Skeletal muscle cell (primary cell): ENCODE measurements at regions not wholly inside any gene's neighbourhood (a gene's known extent, or its start where the extent isn't known, plus 50 kb on each side); places are given as distances from the start of the nearest gene placed in this dataset.
A peak's percentile ranks its signal among the peaks of the same experiment; 100 is the strongest.
"Not testable (repeated sequence)": the region's sequence is repeated elsewhere in the genome, so short reads cannot be mapped to it uniquely, and the experiment has no call there.

Source experiments
- DNase-seq: peaks from one replicate; pipeline ENCODE4 v3.0.0-alpha.2; 2010; ENCODE audit warnings: low read depth
- H3K4me3 ChIP-seq: 2 replicates; pipeline ENCODE4 v1.5.1; 2011; ENCODE audit warnings: low read depth, mild to moderate bottlenecking, control low read depth, low read length, moderate library complexity

DNA sequence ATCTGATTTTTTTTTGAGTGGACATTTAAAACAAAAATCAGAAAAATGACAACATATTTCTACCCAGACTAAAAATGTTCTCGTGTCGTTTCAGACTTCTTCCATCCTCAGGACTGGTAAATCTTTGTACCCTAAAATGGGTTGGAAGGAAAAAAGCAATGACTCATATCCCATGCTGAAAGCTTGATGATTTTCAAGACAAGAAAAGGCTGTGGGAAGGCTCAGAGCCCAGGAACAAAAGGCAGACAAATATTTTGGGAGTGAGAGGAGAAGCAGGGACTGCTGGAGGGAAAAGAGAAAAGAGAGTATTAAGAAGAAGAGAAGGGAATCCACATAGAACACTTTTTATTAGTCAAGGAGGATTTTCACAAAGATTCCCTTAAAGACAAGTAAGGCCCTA lies 77.1 kb upstream of the CTAGE1 start:
- DNase-seq: peak; percentile 58
- H3K4me3 ChIP-seq: no peak overlapping the region

GRCh38 chr18:22499421-22499820 lies 81.7 kb upstream of the CTAGE1 start:
- H3K4me3 ChIP-seq: no peak overlapping the region
- DNase-seq: no peak

GRCh38 chr18:22503803-22504202 lies 86.1 kb upstream of the CTAGE1 start:
- DNase-seq: peak; percentile 64
- H3K4me3 ChIP-seq: no peak overlapping the region

DNA sequence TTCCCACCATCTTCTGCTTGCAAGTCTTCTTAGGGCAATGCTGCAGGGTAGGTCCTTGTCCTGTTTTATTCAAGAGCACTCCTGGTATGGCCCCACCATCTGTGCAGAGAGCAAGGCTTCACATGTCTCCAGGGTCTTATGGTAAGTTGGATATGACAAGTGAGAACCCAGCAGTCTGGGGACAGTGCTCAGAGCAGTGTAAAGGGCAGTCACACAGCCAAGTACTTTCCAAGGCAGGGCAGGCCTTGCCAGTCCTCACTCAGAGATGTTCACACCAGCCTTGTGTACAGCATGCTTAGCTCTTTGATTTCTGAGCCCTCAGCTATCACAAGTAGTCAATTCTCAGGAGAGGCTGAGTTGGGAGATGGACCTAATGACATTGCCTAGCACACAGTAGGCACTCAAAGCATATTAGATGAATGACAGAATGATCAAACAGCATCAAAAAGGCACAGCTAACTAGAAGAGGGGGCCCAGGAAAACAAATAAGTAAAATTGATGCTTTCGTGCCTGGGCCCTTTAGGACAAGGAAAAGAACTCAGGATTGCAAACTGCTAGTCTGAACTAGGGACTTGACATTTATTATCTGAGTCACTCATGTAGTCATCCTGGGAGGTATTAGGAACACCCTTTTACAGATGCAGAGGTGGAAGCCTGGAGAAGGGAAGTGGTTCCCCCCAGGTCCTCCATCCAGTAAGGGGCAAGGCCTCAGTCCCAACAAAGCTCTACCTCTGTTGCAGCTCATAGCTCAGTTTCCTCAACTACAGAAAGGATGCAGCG lies 86.7 kb upstream of the CTAGE1 start:
- DNase-seq: peak; percentile 28
- H3K4me3 ChIP-seq: no peak overlapping the region

DNA sequence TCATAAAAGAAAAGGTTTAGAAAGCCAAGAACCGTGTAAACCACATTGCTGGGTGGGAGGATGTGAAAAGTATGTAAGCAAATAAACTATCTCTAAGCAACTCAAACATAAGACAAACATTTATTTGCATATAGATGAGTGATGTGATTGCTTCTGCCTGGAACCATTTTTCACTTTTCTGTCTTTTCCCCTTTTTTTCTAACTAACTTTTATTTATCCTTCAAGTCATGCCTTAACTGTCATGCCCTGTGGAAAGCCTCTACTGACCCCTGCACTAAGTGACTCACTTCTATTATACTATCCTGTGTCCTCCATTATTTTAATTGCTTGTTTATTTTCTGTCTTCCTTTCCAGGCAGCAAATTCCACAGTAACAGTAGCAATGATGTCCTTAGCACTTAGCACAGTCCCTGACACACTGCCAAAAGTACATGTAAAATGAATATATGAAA lies 87.5 kb upstream of the CTAGE1 start:
- DNase-seq: no peak
- H3K4me3 ChIP-seq: no peak overlapping the region

GRCh38 chr18:22507055-22507454 lies 89.3 kb upstream of the CTAGE1 start:
- DNase-seq: no peak
- no peak overlapping the region for H3K4me3 ChIP-seq

DNA sequence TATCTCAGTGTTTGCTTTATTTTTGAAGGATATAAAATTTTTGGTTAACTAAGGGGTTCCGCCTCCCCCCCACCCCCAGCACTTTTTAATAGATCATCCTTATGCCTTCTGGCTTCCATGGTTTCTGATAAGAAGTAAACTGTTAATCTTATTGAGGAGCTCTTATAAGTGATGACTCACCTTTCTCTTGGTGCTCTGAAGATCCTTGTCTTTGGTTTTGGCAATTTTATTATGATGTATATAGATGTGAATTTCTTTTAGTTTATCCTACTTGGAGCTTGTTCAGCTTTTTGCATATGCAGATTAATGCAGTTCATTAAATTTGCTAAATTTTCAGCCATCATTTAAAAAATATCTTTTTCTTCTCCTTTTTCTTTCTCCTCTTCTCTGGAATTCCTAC lies 91.7 kb upstream of the CTAGE1 start:
- no peak overlapping the region for H3K4me3 ChIP-seq
- DNase-seq: no peak

DNA sequence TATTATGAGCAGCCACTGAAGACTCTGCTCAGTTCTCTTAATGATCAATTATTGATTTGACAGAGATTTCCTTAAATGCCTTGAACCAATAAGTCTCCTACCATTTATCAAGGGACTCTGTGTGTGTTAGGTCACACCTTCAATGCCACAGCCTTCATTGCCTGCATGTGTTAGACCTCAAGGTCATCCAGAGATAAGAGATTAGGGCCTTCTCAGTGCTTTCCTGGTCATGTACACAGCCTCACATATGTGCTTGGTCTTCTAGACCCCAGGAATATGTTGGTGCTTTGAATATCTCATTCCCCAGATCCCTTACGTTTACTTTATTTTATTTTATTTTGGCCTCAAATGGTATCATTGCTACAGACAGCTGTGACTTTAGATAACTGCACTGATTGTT lies 93.0 kb upstream of the CTAGE1 start:
- H3K4me3 ChIP-seq: no peak overlapping the region

DNA sequence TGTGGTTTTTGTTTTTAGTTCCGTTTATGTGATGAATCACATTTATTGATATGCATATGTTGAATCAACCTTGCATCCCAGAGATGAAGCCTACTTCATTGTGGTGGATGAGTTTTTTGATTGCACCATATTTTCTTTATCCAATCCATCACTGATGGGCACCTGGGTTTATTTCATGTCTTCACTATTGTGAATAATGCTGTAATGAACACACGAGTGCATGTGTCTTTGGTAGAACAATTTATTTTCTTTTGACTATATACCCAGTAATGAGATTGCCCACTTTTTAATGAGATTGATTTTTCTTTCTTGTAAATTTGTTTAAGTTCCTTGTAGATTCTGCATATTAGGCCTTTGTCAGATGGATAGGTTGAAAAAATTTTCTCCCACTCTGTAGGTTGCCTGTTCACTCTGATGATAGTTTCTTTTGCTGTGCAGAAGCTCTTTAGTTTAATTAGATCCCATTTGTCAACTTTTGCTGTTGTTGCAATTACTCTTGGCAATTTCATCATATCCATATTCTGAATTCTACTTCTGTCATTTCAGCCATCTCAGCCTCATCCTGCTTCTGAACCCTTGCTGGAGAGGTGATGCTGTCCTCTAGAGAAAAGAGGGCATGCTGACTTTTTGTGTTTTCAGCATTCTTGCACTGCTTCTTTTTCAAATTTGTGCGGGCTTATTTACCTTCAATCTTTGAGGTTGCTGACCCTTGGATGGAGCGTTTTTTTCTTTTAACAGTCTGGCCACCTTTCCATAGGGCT lies 96.2 kb upstream of the CTAGE1 start:
- no peak overlapping the region for H3K4me3 ChIP-seq
- no peak for DNase-seq

More for the DNA sequence above, 93.0 kb upstream of the CTAGE1 start:
- DNase-seq: no peak

DNA sequence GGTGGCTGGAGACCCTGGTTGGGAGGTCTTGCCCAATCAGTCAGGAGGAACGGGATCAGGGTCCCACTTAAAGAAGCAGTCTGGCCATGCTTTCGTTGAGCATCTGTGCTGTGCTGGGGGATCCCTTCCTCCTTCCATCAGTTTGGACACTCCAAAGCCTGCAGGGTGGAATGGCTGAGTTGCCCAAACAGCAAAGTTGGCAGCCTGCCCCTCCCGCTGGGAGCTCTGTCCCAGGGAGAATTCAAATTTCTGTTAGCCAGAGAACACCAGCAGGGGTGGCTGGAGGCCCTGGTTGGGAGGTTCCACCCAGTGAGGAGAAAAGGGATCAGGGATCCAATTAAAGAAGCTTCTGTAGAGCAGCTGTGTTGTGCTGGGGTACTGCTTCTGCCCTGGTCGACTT lies 96.9 kb upstream of the CTAGE1 start:
- H3K4me3 ChIP-seq: no peak overlapping the region
- no peak for DNase-seq

- H3K4me3 ChIP-seq: no peak overlapping the region
- no peak for DNase-seq
Observed at GRCh38 chr18:22515250-22515649, 97.5 kb upstream of the CTAGE1 start.

GRCh38 chr18:22517356-22517755 lies 99.6 kb upstream of the CTAGE1 start:
- DNase-seq: peak; percentile 23
- H3K4me3 ChIP-seq: no peak overlapping the region

GRCh38 chr18:22521026-22521707 lies 103.5 kb upstream of the CTAGE1 start:
- DNase-seq: no peak
- H3K4me3 ChIP-seq: no peak overlapping the region

- DNase-seq: no peak
- H3K4me3 ChIP-seq: no peak overlapping the region
Observed at GRCh38 chr18:22523481-22523880, 105.8 kb upstream of the CTAGE1 start.

GRCh38 chr18:22524783-22525182 lies 107.1 kb upstream of the CTAGE1 start:
- no peak overlapping the region for H3K4me3 ChIP-seq
- no peak for DNase-seq

GRCh38 chr18:22525313-22525712 lies 107.6 kb upstream of the CTAGE1 start:
- H3K4me3 ChIP-seq: no peak overlapping the region
- no peak for DNase-seq

- no peak for DNase-seq
Observed at GRCh38 chr18:22525883-22526282, 108.2 kb upstream of the CTAGE1 start.

DNA sequence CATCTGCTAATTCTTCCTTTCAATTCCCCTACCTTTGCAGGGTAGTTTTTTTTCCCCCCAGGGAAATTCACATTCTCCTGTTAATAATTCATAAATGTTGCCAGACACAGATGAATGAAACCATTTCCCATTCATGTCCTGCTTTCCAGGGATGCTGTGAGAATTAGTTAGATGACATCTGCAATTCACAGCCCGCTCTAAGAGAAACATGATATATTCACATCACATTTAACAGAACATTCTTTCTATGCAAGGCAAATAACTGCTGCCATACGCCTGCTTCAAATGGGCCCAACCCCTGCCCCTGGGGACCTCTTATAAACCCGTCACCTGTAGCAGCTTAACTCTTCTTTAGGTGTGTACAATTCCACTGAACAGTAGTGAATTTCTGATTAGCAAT lies 110.6 kb upstream of the CTAGE1 start:
- DNase-seq: no peak
- H3K4me3 ChIP-seq: no peak overlapping the region

More at GRCh38 chr18:22525883-22526282, 108.2 kb upstream of the CTAGE1 start:
- no peak overlapping the region for H3K4me3 ChIP-seq

GRCh38 chr18:22534706-22535105 lies 117.0 kb upstream of the CTAGE1 start:
- H3K4me3 ChIP-seq, DNase-seq: not testable (repeated sequence)

- no peak overlapping the region for H3K4me3 ChIP-seq
- DNase-seq: no peak
Observed at GRCh38 chr18:22536558-22536957, 118.8 kb upstream of the CTAGE1 start.
